OCI-LY3 (cell line): ENCODE measurements at regions not wholly inside any gene's neighbourhood (a gene's known extent, or its start where the extent isn't known, plus 50 kb on each side); places are given as distances from the start of the nearest gene placed in this dataset.
A peak's percentile ranks its signal among the peaks of the same experiment; 100 is the strongest.

Source experiments
- H2AFZ ChIP-seq: fragments of 200-600, 300-600 bp; shearing (Covaris generic); 2 replicates; pipeline ENCODE4 v1.6.0; 2014; ENCODE audit warnings: antibody characterized with exemption, low read depth, low read length
- H3K27ac ChIP-seq: fragments of 200-600, 300-600 bp; sonication (generic); 2 replicates; pipeline ENCODE4 v1.5.1; 2014; ENCODE audit warnings: mild to moderate bottlenecking, low read length, moderate library complexity, mixed read lengths
- H3K27me3 ChIP-seq: fragments of 200-600, 300-600 bp; sonication (generic); 2 replicates; pipeline ENCODE4 v1.6.1; 2014; ENCODE audit warnings: low read depth, low read length, mixed read lengths
- H3K36me3 ChIP-seq: fragments of 200-600, 300-600 bp; sonication (generic); replicated peaks from 2 replicates; pipeline ENCODE3; 2014; ENCODE audit warnings: low read depth, low read length, mixed read lengths
- H3K4me1 ChIP-seq: fragments of 300-600, 200-600 bp; sonication (generic); 2 replicates; pipeline ENCODE4 v1.6.1; 2014; ENCODE audit warnings: low read length, mixed read lengths
- H3K4me2 ChIP-seq: fragments of 200-600, 300-600 bp; sonication (generic); 2 replicates; pipeline ENCODE4 v1.6.1; 2014; ENCODE audit warnings: low read length, mixed read lengths
- H3K4me3 ChIP-seq: fragments of 300-600, 200-600 bp; sonication (generic); 2 replicates; pipeline ENCODE4 v1.5.1; 2014; ENCODE audit warnings: antibody characterized with exemption, mild to moderate bottlenecking, low read length, moderate library complexity
- H3K79me2 ChIP-seq: fragments of 300-600, 200-600 bp; shearing (Covaris generic); 2 replicates; pipeline ENCODE4 v1.6.1; 2014; ENCODE audit warnings: mild to moderate bottlenecking, low read length, mixed read lengths
- H3K9ac ChIP-seq: fragments of 300-600, 200-600 bp; shearing (Covaris generic); 2 replicates; pipeline ENCODE4 v1.6.0; 2014; ENCODE audit warnings: mild to moderate bottlenecking, low read length, moderate library complexity
- H3K9me3 ChIP-seq: fragments of 200-600, 300-600 bp; shearing (Covaris generic); 2 replicates; pipeline ENCODE4 v1.6.1; 2014; ENCODE audit warnings: low read length, mixed read lengths; ENCODE audit not compliant: insufficient read depth
- H4K20me1 ChIP-seq: fragments of 200-600, 300-600 bp; sonication (generic); 2 replicates; pipeline ENCODE4 v1.6.1; 2016; ENCODE audit warnings: low read length, mixed read lengths; ENCODE audit not compliant: insufficient read depth
- CTCF ChIP-seq: fragments of 200-600, 300-600 bp; sonication (generic); IDR thresholded peaks from 2 replicates; pipeline ENCODE4 v1.5.1; 2014; ENCODE audit warnings: antibody characterized with exemption, low read length, low read depth
- EZH2phosphoT487 ChIP-seq: fragments of 200-600 bp; shearing (Covaris generic); IDR thresholded peaks from 2 replicates; pipeline ENCODE4 v1.6.1; 2018; ENCODE audit warnings: antibody characterized with exemption, mixed run types, low read depth

- no peak overlapping the region for H3K27ac ChIP-seq
- H4K20me1 ChIP-seq = no peaks in the 10 kb centered on the region
- peak overlapping the region; percentile 37 for H3K4me2 ChIP-seq
- H3K4me1 ChIP-seq = peaks cover 63% of the 10 kb centered on the region
- no peak overlapping the region for H2AFZ ChIP-seq
- H3K4me3 ChIP-seq = peak overlapping the region; percentile 14; the same call in 1 of the 2 replicates
- no peak overlapping the region for H3K9ac ChIP-seq
- H3K9me3 ChIP-seq = no peaks in the 10 kb centered on the region
- H3K36me3 ChIP-seq = no peaks in the 10 kb centered on the region
- no peak for TF ChIP-seq EZH2phosphoT487
- TF ChIP-seq CTCF = no peak
- no peaks in the 10 kb centered on the region for H3K79me2 ChIP-seq
- peaks cover 29% of the 10 kb centered on the region for H3K27me3 ChIP-seq
These were observed 559.9 kb downstream of the TLE4 start for GRCh38 chr9:80131627-80132026.

- no peak overlapping the region for H3K27ac ChIP-seq
- peak overlapping the region; percentile 71 for H3K4me2 ChIP-seq
- no peaks in the 10 kb centered on the region for H3K79me2 ChIP-seq
- H3K9me3 ChIP-seq = no peaks in the 10 kb centered on the region
- peak overlapping the region; percentile 56 for H3K4me3 ChIP-seq
- H3K27me3 ChIP-seq = peaks cover 26% of the 10 kb centered on the region
- TF ChIP-seq CTCF = no peak
- TF ChIP-seq EZH2phosphoT487 = no peak
- H3K4me1 ChIP-seq = peaks cover 32% of the 10 kb centered on the region
- H4K20me1 ChIP-seq = no peaks in the 10 kb centered on the region
- H3K9ac ChIP-seq = no peak overlapping the region
- peak overlapping the region; percentile 58; the same call in 1 of the 2 replicates for H2AFZ ChIP-seq
- no peaks in the 10 kb centered on the region for H3K36me3 ChIP-seq
These were observed 556.2 kb downstream of the TLE4 start for GRCh38 chr9:80127920-80128319.

GRCh38 chr9:80125731-80126264, 554.0 kb downstream of the TLE4 start:
- H3K4me3 ChIP-seq = no peak overlapping the region
- H4K20me1 ChIP-seq = no peaks in the 10 kb centered on the region
- H3K36me3 ChIP-seq = no peaks in the 10 kb centered on the region
- H3K27me3 ChIP-seq = peaks cover 13% of the 10 kb centered on the region; the same call in 1 of the 2 replicates
- no peak overlapping the region for H3K4me2 ChIP-seq
- no peaks in the 10 kb centered on the region for H3K79me2 ChIP-seq
- H3K9me3 ChIP-seq = no peaks in the 10 kb centered on the region
- H2AFZ ChIP-seq = no peak overlapping the region
- peaks cover 15% of the 10 kb centered on the region for H3K4me1 ChIP-seq
- no peak for TF ChIP-seq CTCF
- no peak for TF ChIP-seq EZH2phosphoT487
- no peak overlapping the region for H3K9ac ChIP-seq
- H3K27ac ChIP-seq = no peak overlapping the region

- TF ChIP-seq EZH2phosphoT487 (no peak), CTCF (no peak)
- Histone ChIP-seq H2AFZ (no peak overlapping the region), H3K9ac (no peak overlapping the region), H3K36me3 (no peaks in the 10 kb centered on the region), H3K27ac (no peak overlapping the region), H4K20me1 (no peaks in the 10 kb centered on the region), H3K9me3 (no peaks in the 10 kb centered on the region), H3K27me3 (no peaks in the 10 kb centered on the region), H3K4me3 (no peak overlapping the region), H3K4me1 (peaks cover 4% of the 10 kb centered on the region; the same call in 1 of the 2 replicates), H3K79me2 (no peaks in the 10 kb centered on the region), H3K4me2 (no peak overlapping the region)
These were observed 545.3 kb downstream of the TLE4 start for GRCh38 chr9:80117031-80117430.
